Vagina (tissue), 2 donors: ENCODE measurements at regions not wholly inside any gene's neighbourhood (a gene's known extent, or its start where the extent isn't known, plus 50 kb on each side); places are given as distances from the start of the nearest gene placed in this dataset.

Experiments
- DNase-seq, 2 donors: peaks; one replicate each; pipeline ENCODE4 v3.0.0-alpha.2; 2017; ENCODE audit errors: extremely low spot score in 2 of 2
- H3K27ac ChIP-seq: fragments of 200-600 bp; sonication (generic); one replicate; pipeline ENCODE4 v1.5.1; 2019
- H3K27me3 ChIP-seq: fragments of 200-600 bp; sonication (generic); one replicate; pipeline ENCODE4 v1.5.1; 2019
- H3K36me3 ChIP-seq, 2 donors: fragments of 200-600 bp; sonication (generic); one replicate each; pipeline ENCODE4 v1.5.1; 2017 to 2019
- H3K4me1 ChIP-seq: fragments of 200-600 bp; sonication (generic); one replicate; pipeline ENCODE4 v1.5.1; 2019
- H3K4me3 ChIP-seq, 2 donors: fragments of 200-600 bp; sonication (generic); 1 replicate in 1 of 2; 2 replicates in 1 of 2; pipeline ENCODE4 v1.5.1; 2016 to 2019
- H3K9me3 ChIP-seq: fragments of 200-600 bp; sonication (generic); one replicate; pipeline ENCODE4 v1.5.1; 2019
- CTCF ChIP-seq, 3 experiments: fragments of 450-650 bp in 2 of 3; fragments of 200-600 bp in 1 of 3; sonication (generic) in 1 of 3; IDR thresholded peaks; one replicate each; pipeline ENCODE4 v1.5.1; 2017 to 2019; ENCODE audit warnings: antibody characterized with exemption in 3 of 3, mild to moderate bottlenecking in 2 of 3, moderate library complexity in 2 of 3
- POLR2A ChIP-seq, 2 donors: fragments of 450-650 bp; IDR thresholded peaks; one replicate each; pipeline ENCODE4 v1.6.1; 2017; ENCODE audit warnings: antibody characterized with exemption in 2 of 2, mild to moderate bottlenecking in 2 of 2, moderate library complexity in 2 of 2
- POLR2AphosphoS5 ChIP-seq, 2 donors: sonication (generic); formaldehyde crosslinking; IDR thresholded peaks; one replicate each; pipeline ENCODE4 v1.9.0; 2017; ENCODE audit warnings: antibody characterized with exemption in 2 of 2, mild to moderate bottlenecking in 2 of 2, low read depth in 1 of 2; ENCODE audit not compliant: insufficient read depth in 1 of 2
- intact Hi-C: fragments of 100-400 bp; cut with DNase I; formaldehyde crosslinking; loops from one replicate; pipeline ENCODE4 v1.15.1; 2023

DNA sequence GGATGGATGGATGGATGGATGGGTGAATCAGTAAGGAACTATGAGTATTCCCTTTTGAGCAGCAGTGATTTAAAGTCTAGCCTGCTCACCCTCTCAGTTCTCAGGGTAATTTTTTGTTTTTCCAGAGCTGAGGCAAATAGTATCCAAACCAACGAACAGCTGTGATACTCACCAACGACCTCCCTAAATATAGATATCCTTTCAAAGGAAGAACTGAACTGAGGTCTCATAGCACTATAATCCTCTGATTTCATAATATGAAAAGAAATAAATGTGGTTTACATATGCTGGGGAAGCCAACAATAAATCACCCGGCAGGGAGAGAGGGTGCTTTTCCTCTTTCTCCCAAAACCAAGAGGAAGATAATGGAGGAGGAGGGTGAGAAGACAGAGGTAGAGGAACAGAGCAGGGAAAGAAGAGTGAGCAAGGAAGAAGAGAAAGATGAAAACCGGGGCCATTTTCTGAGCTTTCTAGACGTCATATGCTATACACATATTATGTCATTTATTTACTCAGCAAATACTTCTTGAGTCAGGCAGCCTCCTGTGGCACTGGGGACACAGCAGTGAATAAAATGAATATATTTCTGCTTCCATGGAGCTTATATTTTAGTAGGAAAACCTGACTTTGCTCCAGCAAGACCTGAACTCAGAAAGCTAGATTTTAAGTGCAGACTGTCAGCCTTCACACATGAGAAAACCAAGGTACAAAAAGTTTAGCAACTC lies 710.7 kb upstream of the TBX3 start:
- Histone ChIP-seq H3K27ac (no peak overlapping the region), H3K4me3 (no peak overlapping the region), H3K36me3 (no peaks in the 10 kb centered on the region), H3K27me3 (no peaks in the 10 kb centered on the region), H3K9me3 (no peaks in the 10 kb centered on the region), H3K4me1 (no peaks in the 10 kb centered on the region)
- no peak for DNase-seq
- TF ChIP-seq POLR2A (IDR thresholded peaks at IDR 0.05) (no peak), POLR2AphosphoS5 (IDR thresholded peaks at IDR 0.05; ENCODE audit: insufficient read depth in 1 of 2, low read depth in 1 of 2) (no peak), CTCF (IDR thresholded peaks at IDR 0.05) (no peak)
- intact Hi-C loops, result no loop called here

- H3K4me3 ChIP-seq, result no peak overlapping the region
- no peaks in the 10 kb centered on the region for H3K36me3 ChIP-seq
- no peak for DNase-seq
- no peaks in the 10 kb centered on the region for H3K27me3 ChIP-seq
- no peaks in the 10 kb centered on the region for H3K4me1 ChIP-seq
- TF ChIP-seq POLR2AphosphoS5 (IDR thresholded peaks at IDR 0.05; ENCODE audit: insufficient read depth in 1 of 2, low read depth in 1 of 2), result no peak
- no peak for TF ChIP-seq POLR2A (IDR thresholded peaks at IDR 0.05)
- TF ChIP-seq CTCF (IDR thresholded peaks at IDR 0.05), result no peak
- no peak overlapping the region for H3K27ac ChIP-seq
- intact Hi-C loops, result no loop called here
- no peaks in the 10 kb centered on the region for H3K9me3 ChIP-seq
Measured at GRCh38 chr12:115388139-115388538, 704.2 kb upstream of the TBX3 start.

DNA sequence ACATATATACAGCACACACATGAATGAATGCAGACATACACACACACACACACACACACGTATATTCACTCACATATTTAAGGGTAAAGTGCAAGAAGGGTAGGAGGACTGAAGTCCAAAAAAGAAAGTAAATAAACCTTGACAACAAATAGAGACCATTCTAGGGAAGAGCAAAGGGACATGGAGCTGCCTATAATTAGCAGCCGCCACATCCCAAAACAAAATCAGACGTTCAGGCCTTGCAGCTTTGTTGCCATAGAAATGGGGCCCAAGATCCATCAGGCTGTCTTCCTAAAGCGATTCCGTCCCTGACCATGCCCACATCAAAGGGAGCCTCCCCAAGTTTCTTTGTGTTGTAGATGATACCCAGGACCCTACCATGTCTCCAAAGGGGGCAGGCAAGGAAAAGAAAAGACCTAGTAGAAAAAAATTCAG lies 703.5 kb upstream of the TBX3 start:
- no peaks in the 10 kb centered on the region for H3K9me3 ChIP-seq
- no peaks in the 10 kb centered on the region for H3K36me3 ChIP-seq
- TF ChIP-seq CTCF (IDR thresholded peaks at IDR 0.05), result no peak
- no peak for TF ChIP-seq POLR2AphosphoS5 (IDR thresholded peaks at IDR 0.05; ENCODE audit: insufficient read depth in 1 of 2, low read depth in 1 of 2)
- TF ChIP-seq POLR2A (IDR thresholded peaks at IDR 0.05), result no peak
- no peaks in the 10 kb centered on the region for H3K27me3 ChIP-seq
- no peak overlapping the region for H3K4me3 ChIP-seq
- intact Hi-C loops, result no loop called here
- no peak overlapping the region for H3K27ac ChIP-seq
- DNase-seq, result no peak
- H3K4me1 ChIP-seq, result no peaks in the 10 kb centered on the region

GRCh38 chr12:115386946-115387345 lies 703.0 kb upstream of the TBX3 start:
- DNase-seq, result no peak
- Histone ChIP-seq H3K36me3 (no peaks in the 10 kb centered on the region), H3K27me3 (no peaks in the 10 kb centered on the region), H3K4me3 (no peak overlapping the region), H3K9me3 (no peaks in the 10 kb centered on the region), H3K4me1 (no peaks in the 10 kb centered on the region), H3K27ac (no peak overlapping the region)
- intact Hi-C loops, result no loop called here
- TF ChIP-seq POLR2AphosphoS5 (IDR thresholded peaks at IDR 0.05; ENCODE audit: insufficient read depth in 1 of 2, low read depth in 1 of 2) (no peak), CTCF (IDR thresholded peaks at IDR 0.05) (no peak), POLR2A (IDR thresholded peaks at IDR 0.05) (no peak)

- Histone ChIP-seq H3K9me3 (no peaks in the 10 kb centered on the region), H3K27ac (no peak overlapping the region), H3K4me3 (no peak overlapping the region), H3K4me1 (no peaks in the 10 kb centered on the region), H3K36me3 (no peaks in the 10 kb centered on the region), H3K27me3 (no peaks in the 10 kb centered on the region)
- peak in 1 of 2 donors; percentile 17 for TF ChIP-seq POLR2AphosphoS5 (IDR thresholded peaks at IDR 0.05; ENCODE audit: insufficient read depth in 1 of 2, low read depth in 1 of 2)
- TF ChIP-seq POLR2A (IDR thresholded peaks at IDR 0.05), result no peak
- intact Hi-C loops, result no loop called here
- DNase-seq, result no peak
Measured at GRCh38 chr12:115385141-115385540, 701.2 kb upstream of the TBX3 start.
